GM21526 (cell line): ENCODE measurements at regions not wholly inside any gene's neighbourhood (a gene's known extent, or its start where the extent isn't known, plus 50 kb on each side); places are given as distances from the start of the nearest gene placed in this dataset.
"Not testable (repeated sequence)": the region's sequence is repeated elsewhere in the genome, so short reads cannot be mapped to it uniquely, and the experiment has no call there.

Source experiments
- ATAC-seq: cut with Tn5 transposase; IDR thresholded peaks from one replicate; pipeline ENCODE4 v1.9.1; 2021; ENCODE audit warnings: moderate library complexity; ENCODE audit not compliant: unreplicated experiment, low FRiP score

DNA sequence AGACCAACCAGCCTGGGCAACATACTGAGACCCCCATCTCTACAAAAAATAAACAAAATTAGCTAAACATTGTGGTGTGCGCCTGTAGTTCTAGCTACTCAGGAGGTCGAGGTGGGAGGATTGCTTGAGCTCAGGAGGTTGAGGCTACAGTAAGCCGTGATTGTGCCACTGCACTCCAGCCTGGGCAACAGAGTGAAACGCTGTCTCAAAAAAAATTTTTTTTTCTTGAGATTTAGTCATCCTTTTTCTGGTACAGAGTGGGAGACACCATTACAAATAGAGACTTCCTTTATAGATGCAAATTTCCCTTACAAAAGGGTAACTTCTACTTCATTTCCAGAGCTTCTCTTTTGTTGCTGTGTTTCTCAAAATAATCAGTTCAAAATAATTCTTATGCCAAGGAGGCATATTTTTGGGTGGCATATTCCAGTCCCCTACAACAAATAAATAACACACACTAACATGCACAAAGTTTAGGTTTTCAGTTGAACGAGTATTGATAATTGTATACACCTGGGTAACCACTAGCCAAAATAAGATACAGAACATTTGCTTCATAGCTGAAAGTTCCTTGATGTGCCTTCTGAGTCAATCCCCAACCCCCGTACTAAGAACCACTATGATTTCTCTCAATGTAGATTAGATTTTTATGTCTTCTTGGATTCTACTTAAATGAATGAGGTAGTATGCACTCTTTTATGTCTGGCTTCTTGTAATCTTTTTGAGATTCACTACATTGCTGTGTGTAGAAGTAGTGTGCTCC is 248.9 kb upstream of the PROK2 start:
- ATAC-seq, result no peak

- ATAC-seq, result no peak
Observed at GRCh38 chr3:72032441-72033135, 247.6 kb upstream of the PROK2 start.

GRCh38 chr3:72031581-72031980 is 246.6 kb upstream of the PROK2 start:
- ATAC-seq, result no peak

DNA sequence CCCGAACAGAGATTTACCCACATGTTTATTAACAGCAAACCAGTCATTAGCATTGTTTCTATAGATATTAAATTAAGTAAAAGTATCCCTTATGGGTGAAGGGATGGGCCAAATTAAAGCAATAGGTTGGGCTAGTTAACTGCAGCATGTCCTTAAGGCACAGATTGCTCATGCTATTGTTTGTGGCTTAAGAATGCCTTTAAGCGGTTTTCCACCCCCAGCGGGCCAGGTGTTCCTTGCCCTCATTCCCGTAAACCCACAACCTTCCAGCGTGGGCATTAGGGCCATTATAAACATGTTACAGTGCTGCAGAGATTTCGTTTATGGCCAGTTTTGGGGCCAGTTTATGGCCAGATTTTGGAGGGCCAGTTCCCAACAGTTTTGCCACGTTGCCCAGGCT is 245.3 kb upstream of the PROK2 start:
- ATAC-seq, result not testable (repeated sequence)

GRCh38 chr3:72028726-72029125 is 243.8 kb upstream of the PROK2 start:
- not testable (repeated sequence) for ATAC-seq

GRCh38 chr3:72028307-72028706 is 243.4 kb upstream of the PROK2 start:
- ATAC-seq, result not testable (repeated sequence)

DNA sequence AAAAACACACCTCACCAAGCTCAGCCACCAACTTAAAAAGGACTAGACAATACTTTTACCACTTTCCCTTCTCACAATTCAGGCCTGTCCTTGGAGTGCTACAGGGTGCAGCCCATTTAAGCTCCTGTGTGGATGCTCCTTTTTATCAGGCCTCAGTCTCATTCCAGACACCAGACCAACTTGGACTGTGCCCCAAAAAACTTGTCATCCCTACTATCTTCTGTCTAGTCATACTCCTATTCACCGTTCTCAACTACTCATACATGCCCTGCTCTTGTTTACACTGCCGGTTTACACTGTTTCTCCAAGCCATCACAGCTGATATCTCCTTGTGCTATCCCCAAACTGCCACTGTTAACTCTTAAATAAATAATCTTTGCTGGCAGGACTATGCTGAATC is 242.8 kb upstream of the PROK2 start:
- not testable (repeated sequence) for ATAC-seq

- no peak for ATAC-seq
Observed at GRCh38 chr3:72022027-72022426, 237.1 kb upstream of the PROK2 start.

DNA sequence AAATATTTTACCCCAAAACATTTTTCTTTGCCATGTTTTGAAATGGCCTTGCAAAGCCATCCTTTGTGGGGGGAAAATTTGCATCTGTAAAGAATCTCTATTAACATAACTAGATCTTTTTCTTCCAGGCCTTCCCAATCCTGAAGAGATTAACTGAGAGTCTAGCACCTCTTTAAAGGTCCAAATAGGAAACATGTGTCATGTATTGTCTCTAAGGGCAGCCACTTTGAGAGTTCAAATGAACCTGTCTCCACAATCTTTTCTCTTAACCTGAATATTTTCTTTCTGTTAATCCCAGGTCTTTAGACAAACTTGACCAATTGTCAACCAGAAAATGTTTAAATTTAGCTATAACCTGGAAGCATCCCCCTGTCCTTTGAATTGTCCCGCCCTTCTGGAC is 236.6 kb upstream of the PROK2 start:
- no peak for ATAC-seq

GRCh38 chr3:72018343-72018984 is 233.5 kb upstream of the PROK2 start:
- ATAC-seq, result no peak

- ATAC-seq, result no peak
Observed at GRCh38 chr3:72017935-72018334, 233.0 kb upstream of the PROK2 start.

DNA sequence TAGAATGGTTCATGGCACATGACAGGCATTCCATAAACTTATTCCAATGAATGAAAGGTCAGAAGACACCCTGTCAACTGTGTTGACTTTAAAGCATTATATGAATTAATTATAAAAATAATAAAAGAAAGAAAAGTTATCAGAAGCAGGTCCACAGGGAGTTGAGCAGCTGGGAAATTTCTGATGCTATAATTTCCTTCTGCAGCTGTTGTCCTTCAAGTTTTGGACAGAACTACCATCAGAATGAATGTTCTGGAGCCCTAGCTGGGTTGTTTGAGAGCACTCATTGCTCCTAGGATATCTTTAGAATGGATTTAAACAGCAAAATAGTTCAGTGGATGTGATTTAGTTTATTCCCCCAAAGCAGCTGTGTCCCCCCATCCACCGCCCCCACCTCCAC is 232.4 kb upstream of the PROK2 start:
- ATAC-seq, result no peak

- no peak for ATAC-seq
Observed at GRCh38 chr3:72015463-72015862, 230.5 kb upstream of the PROK2 start.

DNA sequence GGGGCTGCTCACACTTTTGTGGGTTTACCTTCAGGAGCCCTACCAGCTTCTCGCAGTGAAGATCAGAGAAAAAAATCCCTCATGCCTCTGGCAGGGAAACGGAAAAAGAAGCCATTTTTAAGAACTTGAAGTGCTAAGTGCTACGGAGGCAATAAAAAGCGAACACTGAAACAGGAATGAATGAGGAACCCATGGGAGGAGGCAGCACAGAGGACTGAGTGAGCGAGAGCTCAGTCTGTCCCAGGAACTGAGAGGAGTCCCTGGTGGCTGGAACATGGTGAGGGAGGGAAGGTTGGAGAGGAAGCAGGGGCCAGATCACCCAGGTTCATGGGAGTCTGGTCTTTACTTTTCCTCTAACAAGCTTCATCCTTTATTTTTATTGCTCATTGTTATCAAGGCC is 228.1 kb upstream of the PROK2 start:
- ATAC-seq, result no peak

DNA sequence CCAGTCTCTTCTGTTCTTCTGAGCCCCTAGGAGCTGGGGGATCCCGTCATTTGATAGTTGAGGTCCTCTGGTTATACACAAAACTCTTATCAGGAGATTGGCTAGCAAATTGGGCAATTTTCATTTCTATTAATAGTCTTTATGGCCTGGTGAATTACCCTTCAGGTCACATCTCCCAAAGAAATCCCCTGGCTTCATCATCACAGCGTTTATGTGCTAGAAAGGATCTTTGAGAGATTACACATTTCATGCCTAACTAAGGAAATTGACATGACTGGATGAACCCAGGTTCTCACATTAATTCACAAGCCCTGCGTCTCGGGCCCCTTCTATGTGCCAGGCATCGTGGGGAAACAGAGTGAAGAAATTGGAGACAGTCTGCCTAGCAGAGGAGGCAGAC is 227.4 kb upstream of the PROK2 start:
- no peak for ATAC-seq

DNA sequence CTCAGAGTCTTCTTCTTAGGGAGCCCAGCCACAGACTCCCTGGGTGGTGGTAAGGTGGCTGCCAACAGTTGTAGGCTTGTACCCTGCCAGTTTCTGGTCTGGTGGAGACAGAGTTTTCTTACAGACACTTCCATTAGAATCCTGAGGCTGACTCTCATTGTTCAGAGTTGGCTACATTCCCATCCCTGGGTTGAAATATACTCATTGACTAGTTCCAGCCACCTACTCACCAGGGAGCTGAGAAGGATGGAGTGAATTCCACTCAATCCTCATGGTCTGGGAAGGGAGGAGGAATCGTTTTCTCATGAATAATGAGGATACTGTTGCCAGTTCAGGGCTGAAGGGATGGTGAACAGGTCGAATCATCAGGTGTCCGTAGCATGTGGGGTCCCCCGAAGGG is 226.5 kb upstream of the PROK2 start:
- ATAC-seq, result no peak

DNA sequence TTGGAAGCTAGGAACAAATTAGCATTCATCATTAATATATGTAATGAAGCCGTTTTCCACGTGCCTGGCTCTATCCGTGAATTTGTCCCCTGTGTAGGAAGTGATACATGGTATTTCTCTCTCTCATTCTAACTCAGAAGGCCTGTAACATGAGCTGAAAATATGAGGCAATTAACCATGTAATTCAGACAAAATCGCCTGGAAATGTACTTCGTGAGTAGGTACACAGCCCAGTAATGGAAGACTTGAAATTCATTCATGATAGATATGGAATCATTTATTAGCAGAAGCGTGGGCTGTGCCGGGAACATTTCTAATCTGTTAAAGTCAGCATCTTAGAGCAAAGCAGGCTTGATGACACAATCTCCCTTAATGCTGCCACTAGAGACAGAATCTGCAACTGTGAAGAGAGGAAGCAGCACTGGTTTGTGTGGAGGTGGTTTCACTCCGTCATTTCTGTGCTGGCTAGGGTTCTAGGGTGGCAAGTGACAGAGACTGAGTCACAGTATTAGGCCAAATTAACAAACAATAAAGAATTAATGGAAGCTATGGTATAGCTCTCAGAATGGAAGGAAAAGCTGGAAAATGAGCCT is 225.0 kb upstream of the PROK2 start:
- ATAC-seq, result no peak

GRCh38 chr3:72008226-72008996 is 223.5 kb upstream of the PROK2 start:
- ATAC-seq, result no peak

GRCh38 chr3:72006631-72007556 is 221.9 kb upstream of the PROK2 start:
- no peak for ATAC-seq
